ENCODE measurements at regions not wholly inside any gene's neighbourhood (a gene's known extent, or its start where the extent isn't known, plus 50 kb on each side); places are given as distances from the start of the nearest gene placed in this dataset.

DNA sequence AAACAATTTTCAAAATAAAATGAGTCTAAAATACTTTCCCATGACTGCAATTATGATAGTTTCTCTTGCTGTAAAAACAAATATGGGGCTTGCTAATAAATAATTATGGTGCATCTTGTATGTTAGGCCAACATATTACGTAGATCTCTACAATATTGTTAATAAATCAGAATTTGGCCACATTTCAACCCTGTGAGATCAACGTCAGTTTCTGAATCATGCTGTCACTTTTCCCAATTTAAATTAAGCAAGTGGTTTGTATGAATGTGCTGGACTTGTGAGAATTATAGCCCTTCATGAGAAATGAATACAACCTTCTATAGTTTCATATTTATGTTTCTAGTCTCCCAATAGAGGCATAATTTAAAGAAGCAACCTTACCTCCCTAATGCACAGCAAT lies 808.9 kb downstream of the SUCLG1 start:
- DNase-seq (ENCODE audit: low spot score): no peak

DNA sequence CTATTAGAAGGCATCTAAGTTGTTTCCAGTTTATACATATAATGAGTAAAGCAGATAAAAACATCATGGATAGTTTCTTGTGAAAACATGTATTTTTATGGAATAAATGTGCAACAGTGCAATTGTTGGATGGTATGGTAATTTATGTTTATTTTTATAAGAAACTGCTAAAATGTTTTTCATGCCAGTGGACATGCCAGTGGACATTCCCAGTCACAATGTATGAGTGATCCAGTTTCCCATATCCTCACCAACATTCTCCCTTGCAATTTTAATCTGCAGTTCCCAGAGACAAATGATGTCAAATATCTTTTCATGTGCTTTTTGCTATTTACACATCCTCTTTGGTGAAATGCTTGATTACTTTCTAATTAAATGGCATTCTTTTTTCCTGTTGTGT lies 818.6 kb downstream of the SUCLG1 start:
- no peak for DNase-seq (ENCODE audit: low spot score)

- DNase-seq (ENCODE audit: low spot score): no peak
Observed at GRCh38 chr2:83633423-83633822, 825.7 kb downstream of the SUCLG1 start.

- DNase-seq (ENCODE audit: low spot score): no peak
Observed at GRCh38 chr2:83630351-83630750, 828.7 kb downstream of the SUCLG1 start.

DNA sequence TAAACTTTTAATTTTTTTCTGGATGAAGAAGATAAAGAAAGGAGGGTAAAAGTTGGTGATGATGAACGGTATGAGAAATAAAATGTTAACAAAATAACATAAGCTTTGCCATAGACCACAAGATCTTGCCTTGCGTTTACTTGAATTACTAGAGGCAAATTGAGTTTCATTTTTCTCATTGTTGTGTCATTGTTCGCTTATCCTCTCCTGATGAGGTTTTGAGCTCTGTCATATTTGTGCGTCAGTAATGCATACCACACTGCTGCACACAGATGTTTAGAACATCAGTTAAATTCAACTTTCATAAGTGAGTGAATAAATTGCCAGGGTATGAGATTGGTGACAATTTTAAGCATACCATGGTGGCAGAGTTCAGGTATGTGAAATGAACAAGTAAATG lies 843.6 kb downstream of the SUCLG1 start:
- DNase-seq (ENCODE audit: low spot score): no peak

- no peak for DNase-seq (ENCODE audit: low spot score)
Observed at GRCh38 chr2:83613178-83613577, 845.9 kb downstream of the SUCLG1 start.

DNA sequence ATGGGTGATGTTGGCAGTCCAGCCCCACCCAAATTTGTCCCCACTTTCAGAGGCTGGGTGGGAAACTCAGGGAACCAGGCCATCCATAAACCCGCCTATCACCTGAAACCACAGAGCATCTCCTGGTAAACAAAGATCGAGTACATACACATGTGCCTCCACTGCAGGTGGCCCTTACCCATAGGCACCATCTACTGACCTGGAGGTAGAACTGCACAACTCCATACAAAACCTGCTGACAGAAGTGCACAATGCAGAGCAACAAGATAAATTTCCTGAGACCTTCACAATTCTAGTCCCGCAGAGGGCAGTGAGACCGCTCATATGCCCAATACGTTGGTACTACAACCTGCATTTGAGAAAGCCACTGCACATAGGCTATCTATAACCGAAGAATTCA lies 856.3 kb downstream of the SUCLG1 start:
- DNase-seq (ENCODE audit: low spot score): no peak

DNA sequence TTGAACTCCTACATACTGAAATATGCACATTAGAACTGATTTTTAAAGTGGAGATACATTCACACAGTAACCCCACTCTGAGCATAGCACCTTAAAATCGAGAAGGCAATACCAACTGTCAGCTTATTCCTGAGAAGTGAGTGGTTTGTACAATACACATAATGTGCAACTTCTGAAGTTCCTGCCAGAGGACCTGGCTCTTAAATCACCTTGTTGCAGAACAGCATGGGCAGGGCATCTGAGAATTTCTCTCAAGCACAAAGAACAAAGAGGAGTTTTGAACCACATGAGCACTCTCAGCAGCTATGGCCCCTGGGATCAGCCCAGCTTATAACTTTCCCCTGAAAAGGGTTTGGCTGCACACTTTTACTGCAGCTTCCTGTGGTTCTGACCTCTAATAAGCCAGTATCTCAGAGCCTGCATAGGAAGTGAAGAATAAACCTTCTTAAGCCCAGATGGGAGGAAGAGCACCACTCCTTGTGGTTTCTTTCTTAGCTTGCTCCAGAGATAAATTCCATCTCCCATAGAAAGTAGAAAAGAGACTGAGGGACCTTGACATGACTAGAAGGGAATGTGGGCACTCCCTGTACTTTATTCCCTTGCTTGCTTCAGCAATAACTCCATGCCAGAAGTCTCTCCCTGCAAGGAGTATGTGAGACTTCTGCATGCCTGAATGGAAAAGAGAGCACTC lies 862.3 kb downstream of the SUCLG1 start:
- DNase-seq (ENCODE audit: low spot score): no peak

DNA sequence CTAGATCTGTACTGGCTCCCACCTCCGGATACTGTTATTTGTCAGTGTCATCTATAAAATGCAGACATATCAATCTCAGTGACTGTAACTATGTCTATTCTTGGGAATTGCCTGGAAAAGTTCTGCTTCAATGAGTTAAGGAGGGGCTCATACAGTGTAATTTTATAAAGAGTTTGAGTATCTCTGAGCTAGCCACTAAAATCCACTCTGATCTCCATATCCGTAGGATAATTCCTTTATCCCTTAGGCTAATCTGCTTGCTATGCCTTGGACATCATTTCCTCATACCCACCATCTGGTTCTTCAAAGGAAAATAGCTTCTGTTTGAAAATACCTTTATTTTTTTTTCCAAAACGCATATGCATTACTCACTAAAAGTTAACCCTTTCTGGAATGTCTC lies 863.2 kb downstream of the SUCLG1 start:
- no peak for DNase-seq (ENCODE audit: low spot score)

- DNase-seq (ENCODE audit: low spot score): no peak
Observed at GRCh38 chr2:83595121-83595690, 863.9 kb downstream of the SUCLG1 start.

- DNase-seq (ENCODE audit: low spot score): no peak
Observed at GRCh38 chr2:83594241-83595120, 864.6 kb downstream of the SUCLG1 start.

DNA sequence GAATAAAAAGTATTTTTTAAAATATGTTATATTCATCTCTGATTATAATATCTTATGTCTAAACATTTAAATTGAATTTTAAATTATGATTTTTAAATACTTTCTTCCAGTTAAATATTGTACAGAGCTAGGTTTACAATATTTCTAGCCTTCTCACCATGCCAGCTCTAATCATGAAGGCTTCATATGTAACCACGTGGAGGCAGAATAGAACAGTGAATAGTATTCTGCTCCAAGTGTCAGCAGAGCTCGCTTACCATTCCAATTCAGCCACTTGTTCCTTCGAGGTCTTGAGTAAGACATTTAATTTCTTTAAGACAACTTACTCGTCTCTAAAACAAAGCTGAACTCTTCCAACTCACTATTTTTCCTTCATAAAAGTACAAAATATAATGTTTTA lies 871.8 kb downstream of the SUCLG1 start:
- DNase-seq (ENCODE audit: low spot score): no peak

DNA sequence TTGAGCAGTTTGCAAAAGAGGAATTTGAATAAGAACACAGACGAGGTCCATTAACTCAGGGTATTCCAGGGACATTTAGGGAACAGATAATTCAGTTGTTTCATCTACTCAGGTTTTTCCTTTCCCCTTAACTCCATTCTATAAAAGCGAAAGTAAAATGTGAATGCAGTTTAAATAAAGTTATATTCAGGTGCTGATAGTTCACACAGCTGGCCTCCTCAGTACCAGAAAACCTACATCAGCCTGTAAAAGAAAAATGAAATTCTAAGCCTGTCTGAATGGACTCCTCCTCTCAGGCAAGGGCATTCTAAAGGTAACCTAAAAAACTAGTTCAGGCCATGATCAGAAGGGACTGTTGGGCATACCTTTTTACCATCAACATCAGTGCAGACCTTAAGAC lies 873.8 kb downstream of the SUCLG1 start:
- DNase-seq (ENCODE audit: low spot score): no peak

- no peak for DNase-seq (ENCODE audit: low spot score)
Observed at GRCh38 chr2:83584672-83585071, 874.4 kb downstream of the SUCLG1 start.

GRCh38 chr2:83582589-83582988 lies 876.5 kb downstream of the SUCLG1 start:
- no peak for DNase-seq (ENCODE audit: low spot score)

GRCh38 chr2:83579507-83579906 lies 879.6 kb downstream of the SUCLG1 start:
- DNase-seq (ENCODE audit: low spot score): no peak

DNA sequence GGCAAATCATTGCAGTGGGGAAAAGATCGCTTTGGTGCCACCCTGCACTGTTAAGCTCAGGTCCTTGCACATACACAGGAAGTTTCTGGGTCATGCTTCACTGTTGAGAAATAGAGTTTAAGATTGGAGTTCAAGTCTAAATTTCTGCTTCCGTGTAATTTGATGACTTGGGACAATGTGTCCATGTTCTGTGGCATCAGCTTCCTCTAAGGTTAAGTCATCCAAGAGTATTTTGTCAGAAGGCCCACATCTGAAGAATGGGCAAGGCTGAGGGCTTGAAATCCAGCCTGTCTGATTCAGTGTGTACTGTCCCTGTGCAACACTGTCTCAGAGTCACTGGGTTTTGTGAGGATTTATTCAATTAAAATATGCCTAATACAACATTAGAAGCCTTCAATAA lies 880.7 kb downstream of the SUCLG1 start:
- DNase-seq (ENCODE audit: low spot score): no peak

DNA sequence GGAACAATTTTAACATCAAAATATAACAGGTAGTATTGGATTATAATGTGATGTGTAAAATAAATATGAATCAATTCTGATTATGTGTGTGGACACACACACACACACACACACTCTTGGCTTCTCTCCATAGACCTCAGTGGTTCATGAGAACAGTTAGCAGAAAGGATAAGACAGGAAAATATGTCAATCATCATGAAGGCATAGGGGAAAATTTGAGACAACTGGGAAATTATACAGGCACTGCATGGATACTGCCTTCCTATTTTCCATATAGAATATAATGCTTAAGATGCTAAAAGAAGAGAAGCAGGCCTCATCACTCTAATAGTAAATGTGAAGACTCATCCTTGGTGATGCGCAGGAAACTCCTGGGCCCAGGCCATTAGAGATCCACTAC lies 884.5 kb downstream of the SUCLG1 start:
- no peak for DNase-seq (ENCODE audit: low spot score)

GRCh38 chr2:83573060-83573459 lies 886.0 kb downstream of the SUCLG1 start:
- no peak for DNase-seq (ENCODE audit: low spot score)

- DNase-seq (ENCODE audit: low spot score): no peak
Observed at GRCh38 chr2:83572400-83572799, 886.7 kb downstream of the SUCLG1 start.

DNA sequence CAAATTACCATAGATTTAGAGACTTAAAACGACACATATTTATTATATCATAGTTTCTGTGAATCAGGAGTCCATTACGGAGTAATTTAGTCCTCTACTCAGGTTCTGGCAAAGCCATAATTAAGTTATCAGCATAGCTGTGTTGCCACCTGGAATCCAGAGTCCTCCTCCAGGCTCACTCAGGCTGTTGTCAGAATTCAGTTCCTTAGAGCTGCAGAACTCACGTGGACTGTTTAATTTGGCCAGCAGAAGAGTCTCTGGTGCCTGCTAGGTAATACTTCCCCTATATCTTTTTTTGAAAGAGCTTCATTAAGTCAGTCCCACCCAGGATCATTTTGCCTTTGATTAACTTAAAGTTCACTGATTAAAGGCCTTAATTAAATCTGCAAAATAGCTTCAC lies 891.5 kb downstream of the SUCLG1 start:
- DNase-seq (ENCODE audit: low spot score): no peak

DNA sequence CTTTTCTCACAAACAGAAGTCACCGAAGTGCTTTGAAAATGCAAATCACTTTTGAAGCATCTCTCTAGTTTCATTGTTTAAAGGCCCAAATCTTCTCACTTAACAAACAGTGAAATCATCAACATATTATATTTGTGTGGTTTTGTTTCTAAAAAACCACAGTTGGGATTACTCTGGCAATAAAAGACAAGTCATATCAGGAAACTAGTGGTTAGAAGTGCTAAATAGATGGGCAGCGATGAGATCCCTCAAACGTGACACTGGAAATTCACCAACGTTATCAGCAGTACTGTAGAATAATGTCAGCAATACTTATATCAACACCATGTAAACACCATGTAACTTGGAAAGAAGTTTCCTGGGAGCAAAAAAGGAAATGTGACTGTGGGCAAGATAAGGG lies 893.5 kb downstream of the SUCLG1 start:
- no peak for DNase-seq (ENCODE audit: low spot score)

- DNase-seq (ENCODE audit: low spot score): no peak
Observed at GRCh38 chr2:83565181-83565580, 893.9 kb downstream of the SUCLG1 start.
